ENCODE measurements at regions not wholly inside any gene's neighbourhood (a gene's known extent, or its start where the extent isn't known, plus 50 kb on each side); places are given as distances from the start of the nearest gene placed in this dataset.

DNA sequence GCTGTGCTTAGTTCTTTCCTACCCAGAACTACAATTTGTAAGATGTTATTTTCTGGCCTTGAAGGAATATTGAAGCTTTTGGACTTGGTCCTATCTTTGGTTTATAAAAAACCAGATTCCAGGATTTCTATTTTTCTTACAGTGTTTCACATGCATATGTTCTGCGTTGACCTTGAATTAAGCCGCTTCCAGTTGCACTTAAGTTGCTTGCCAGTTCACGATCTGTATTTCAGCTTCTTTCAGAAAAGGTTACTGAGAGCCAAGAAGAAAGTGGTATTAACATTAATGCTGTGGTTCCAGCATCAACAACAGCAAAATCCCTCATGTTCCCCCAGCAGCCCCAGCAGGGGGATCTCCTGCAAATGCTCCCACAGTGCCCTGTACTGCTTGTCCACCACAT, 156.4 kb upstream of the ADAMTS16 start (continued):
- TF ChIP-seq, protein P1, sequence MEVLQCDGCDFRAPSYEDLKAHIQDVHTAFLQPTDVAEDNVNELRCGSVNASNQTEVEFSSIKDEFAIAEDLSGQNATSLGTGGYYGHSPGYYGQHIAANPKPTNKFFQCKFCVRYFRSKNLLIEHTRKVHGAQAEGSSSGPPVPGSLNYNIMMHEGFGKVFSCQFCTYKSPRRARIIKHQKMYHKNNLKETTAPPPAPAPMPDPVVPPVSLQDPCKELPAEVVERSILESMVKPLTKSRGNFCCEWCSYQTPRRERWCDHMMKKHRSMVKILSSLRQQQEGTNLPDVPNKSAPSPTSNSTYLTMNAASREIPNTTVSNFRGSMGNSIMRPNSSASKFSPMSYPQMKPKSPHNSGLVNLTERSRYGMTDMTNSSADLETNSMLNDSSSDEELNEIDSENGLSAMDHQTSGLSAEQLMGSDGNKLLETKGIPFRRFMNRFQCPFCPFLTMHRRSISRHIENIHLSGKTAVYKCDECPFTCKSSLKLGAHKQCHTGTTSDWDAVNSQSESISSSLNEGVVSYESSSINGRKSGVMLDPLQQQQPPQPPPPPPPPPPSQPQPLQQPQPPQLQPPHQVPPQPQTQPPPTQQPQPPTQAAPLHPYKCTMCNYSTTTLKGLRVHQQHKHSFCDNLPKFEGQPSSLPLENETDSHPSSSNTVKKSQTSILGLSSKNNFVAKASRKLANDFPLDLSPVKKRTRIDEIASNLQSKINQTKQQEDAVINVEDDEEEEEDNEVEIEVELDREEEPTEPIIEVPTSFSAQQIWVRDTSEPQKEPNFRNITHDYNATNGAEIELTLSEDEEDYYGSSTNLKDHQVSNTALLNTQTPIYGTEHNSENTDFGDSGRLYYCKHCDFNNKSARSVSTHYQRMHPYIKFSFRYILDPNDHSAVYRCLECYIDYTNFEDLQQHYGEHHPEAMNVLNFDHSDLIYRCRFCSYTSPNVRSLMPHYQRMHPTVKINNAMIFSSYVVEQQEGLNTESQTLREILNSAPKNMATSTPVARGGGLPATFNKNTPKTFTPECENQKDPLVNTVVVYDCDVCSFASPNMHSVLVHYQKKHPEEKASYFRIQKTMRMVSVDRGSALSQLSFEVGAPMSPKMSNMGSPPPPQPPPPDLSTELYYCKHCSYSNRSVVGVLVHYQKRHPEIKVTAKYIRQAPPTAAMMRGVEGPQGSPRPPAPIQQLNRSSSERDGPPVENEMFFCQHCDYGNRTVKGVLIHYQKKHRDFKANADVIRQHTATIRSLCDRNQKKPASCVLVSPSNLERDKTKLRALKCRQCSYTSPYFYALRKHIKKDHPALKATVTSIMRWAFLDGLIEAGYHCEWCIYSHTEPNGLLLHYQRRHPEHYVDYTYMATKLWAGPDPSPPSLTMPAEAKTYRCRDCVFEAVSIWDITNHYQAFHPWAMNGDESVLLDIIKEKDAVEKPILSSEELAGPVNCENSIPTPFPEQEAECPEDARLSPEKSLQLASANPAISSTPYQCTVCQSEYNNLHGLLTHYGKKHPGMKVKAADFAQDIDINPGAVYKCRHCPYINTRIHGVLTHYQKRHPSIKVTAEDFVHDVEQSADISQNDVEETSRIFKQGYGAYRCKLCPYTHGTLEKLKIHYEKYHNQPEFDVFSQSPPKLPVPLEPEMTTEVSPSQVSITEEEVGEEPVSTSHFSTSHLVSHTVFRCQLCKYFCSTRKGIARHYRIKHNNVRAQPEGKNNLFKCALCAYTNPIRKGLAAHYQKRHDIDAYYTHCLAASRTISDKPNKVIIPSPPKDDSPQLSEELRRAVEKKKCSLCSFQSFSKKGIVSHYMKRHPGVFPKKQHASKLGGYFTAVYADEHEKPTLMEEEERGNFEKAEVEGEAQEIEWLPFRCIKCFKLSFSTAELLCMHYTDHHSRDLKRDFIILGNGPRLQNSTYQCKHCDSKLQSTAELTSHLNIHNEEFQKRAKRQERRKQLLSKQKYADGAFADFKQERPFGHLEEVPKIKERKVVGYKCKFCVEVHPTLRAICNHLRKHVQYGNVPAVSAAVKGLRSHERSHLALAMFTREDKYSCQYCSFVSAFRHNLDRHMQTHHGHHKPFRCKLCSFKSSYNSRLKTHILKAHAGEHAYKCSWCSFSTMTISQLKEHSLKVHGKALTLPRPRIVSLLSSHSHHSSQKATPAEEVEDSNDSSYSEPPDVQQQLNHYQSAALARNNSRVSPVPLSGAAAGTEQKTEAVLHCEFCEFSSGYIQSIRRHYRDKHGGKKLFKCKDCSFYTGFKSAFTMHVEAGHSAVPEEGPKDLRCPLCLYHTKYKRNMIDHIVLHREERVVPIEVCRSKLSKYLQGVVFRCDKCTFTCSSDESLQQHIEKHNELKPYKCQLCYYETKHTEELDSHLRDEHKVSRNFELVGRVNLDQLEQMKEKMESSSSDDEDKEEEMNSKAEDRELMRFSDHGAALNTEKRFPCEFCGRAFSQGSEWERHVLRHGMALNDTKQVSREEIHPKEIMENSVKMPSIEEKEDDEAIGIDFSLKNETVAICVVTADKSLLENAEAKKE (CRISPR knock-in tag; IDR thresholded peaks at IDR 0.05): no peak
- no peak for TF ChIP-seq EZH2phosphoT487 (IDR thresholded peaks at IDR 0.05; ENCODE audit: unreplicated experiment)

DNA sequence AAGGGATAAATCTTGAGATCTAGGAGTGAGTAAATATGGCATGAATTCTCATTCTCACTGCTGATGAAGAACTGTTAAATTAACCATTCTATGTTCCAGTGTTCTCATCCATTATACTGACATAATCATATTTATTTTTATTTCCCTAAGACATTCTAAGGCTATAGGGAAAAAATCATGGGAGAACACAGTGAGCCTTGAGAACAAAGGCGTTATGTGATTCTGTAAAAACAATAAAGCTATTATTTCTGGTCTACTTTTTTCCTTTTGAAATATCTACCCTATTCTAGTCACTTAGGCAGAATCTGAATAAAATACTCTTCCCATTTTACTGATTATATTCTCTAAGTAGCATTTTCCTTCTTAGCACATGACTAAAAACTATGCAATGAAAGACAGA, 155.7 kb upstream of the ADAMTS16 start:
- Mint-ChIP-seq H3K27me3 (ENCODE audit: insufficient read depth, low read depth, poor library complexity) (no peaks in the 10 kb centered on the region), H3K9me3 (no peaks in the 10 kb centered on the region)
- no peaks in the 10 kb centered on the region for H3K4me1 ChIP-seq (ENCODE audit: insufficient read depth)

More for the DNA sequence above, 155.7 kb upstream of the ADAMTS16 start:
- no peak overlapping the region for H3K4me2 ChIP-seq
- H4K20me1 ChIP-seq (replicated peaks; ENCODE audit: insufficient read depth): no peaks in the 10 kb centered on the region
- no peak overlapping the region for H3K4me3 ChIP-seq
- Mint-ChIP-seq H3K27ac (no peak overlapping the region), H3K4me1 (no peaks in the 10 kb centered on the region), H3K4me3 (no peak overlapping the region), H3K36me3 (ENCODE audit: low read depth) (no peaks in the 10 kb centered on the region)
- H3F3A ChIP-seq (replicated peaks; ENCODE audit: low read depth): no peaks in the 10 kb centered on the region
- no peak overlapping the region for H3K27ac ChIP-seq (ENCODE audit: low read depth)
- H3K36me3 ChIP-seq (ENCODE audit: insufficient read depth): no peaks in the 10 kb centered on the region
- H3K27me3 ChIP-seq (ENCODE audit: insufficient read depth): no peaks in the 10 kb centered on the region
- no peak for ATAC-seq
- no peak for DNase-seq (ENCODE audit: low spot score)
- H3K9me2 ChIP-seq (ENCODE audit: insufficient read depth): 0 out of 2 replicates have a peak, but pooled peaks cover 3% of the 10 kb centered on the region
- no peak for TF ChIP-seq STAT1 (IDR thresholded peaks at IDR 0.05; ENCODE audit: unreplicated experiment)
- TF ChIP-seq, protein P2, sequence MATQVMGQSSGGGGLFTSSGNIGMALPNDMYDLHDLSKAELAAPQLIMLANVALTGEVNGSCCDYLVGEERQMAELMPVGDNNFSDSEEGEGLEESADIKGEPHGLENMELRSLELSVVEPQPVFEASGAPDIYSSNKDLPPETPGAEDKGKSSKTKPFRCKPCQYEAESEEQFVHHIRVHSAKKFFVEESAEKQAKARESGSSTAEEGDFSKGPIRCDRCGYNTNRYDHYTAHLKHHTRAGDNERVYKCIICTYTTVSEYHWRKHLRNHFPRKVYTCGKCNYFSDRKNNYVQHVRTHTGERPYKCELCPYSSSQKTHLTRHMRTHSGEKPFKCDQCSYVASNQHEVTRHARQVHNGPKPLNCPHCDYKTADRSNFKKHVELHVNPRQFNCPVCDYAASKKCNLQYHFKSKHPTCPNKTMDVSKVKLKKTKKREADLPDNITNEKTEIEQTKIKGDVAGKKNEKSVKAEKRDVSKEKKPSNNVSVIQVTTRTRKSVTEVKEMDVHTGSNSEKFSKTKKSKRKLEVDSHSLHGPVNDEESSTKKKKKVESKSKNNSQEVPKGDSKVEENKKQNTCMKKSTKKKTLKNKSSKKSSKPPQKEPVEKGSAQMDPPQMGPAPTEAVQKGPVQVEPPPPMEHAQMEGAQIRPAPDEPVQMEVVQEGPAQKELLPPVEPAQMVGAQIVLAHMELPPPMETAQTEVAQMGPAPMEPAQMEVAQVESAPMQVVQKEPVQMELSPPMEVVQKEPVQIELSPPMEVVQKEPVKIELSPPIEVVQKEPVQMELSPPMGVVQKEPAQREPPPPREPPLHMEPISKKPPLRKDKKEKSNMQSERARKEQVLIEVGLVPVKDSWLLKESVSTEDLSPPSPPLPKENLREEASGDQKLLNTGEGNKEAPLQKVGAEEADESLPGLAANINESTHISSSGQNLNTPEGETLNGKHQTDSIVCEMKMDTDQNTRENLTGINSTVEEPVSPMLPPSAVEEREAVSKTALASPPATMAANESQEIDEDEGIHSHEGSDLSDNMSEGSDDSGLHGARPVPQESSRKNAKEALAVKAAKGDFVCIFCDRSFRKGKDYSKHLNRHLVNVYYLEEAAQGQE (IDR thresholded peaks at IDR 0.05; ENCODE audit: unreplicated experiment): no peak
- TF ChIP-seq, protein P3, sequence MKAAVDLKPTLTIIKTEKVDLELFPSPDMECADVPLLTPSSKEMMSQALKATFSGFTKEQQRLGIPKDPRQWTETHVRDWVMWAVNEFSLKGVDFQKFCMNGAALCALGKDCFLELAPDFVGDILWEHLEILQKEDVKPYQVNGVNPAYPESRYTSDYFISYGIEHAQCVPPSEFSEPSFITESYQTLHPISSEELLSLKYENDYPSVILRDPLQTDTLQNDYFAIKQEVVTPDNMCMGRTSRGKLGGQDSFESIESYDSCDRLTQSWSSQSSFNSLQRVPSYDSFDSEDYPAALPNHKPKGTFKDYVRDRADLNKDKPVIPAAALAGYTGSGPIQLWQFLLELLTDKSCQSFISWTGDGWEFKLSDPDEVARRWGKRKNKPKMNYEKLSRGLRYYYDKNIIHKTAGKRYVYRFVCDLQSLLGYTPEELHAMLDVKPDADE (IDR thresholded peaks at IDR 0.05): no peak
- TF ChIP-seq, protein P4, sequence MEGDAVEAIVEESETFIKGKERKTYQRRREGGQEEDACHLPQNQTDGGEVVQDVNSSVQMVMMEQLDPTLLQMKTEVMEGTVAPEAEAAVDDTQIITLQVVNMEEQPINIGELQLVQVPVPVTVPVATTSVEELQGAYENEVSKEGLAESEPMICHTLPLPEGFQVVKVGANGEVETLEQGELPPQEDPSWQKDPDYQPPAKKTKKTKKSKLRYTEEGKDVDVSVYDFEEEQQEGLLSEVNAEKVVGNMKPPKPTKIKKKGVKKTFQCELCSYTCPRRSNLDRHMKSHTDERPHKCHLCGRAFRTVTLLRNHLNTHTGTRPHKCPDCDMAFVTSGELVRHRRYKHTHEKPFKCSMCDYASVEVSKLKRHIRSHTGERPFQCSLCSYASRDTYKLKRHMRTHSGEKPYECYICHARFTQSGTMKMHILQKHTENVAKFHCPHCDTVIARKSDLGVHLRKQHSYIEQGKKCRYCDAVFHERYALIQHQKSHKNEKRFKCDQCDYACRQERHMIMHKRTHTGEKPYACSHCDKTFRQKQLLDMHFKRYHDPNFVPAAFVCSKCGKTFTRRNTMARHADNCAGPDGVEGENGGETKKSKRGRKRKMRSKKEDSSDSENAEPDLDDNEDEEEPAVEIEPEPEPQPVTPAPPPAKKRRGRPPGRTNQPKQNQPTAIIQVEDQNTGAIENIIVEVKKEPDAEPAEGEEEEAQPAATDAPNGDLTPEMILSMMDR (conservative IDR thresholded peaks at IDR 0.05; ENCODE audit: low read depth in 2 of 2): no peak
- no peak for TF ChIP-seq ZNF114 (CRISPR knock-in tag; IDR thresholded peaks at IDR 0.05)
- TF ChIP-seq NANOG (IDR thresholded peaks at IDR 0.05; ENCODE audit: borderline replicate concordance): no peak
- TF ChIP-seq ZNF331 (CRISPR knock-in tag; IDR thresholded peaks at IDR 0.05; ENCODE audit: low read depth): no peak
- no peaks in the 10 kb centered on the region for H3K79me2 ChIP-seq (replicated peaks; ENCODE audit: insufficient read depth)
- H2AFZ ChIP-seq: no peak overlapping the region

All from GM23338 (cell line).